Tibial nerve (tissue), 3 donors: ENCODE measurements at regions not wholly inside any gene's neighbourhood (a gene's known extent, or its start where the extent isn't known, plus 50 kb on each side); places are given as distances from the start of the nearest gene placed in this dataset.

Experiments
- POLR2A ChIP-seq, 2 donors: fragments of 450-650 bp; IDR thresholded peaks; one replicate each; pipeline ENCODE4 v1.6.1; 2017; ENCODE audit warnings: antibody characterized with exemption in 2 of 2, mild to moderate bottlenecking in 2 of 2, moderate library complexity in 2 of 2
- TF ChIP-seq, protein P1 (sequence below), 5 experiments: fragments of 200-600 bp in 3 of 5; fragments of 450-650 bp in 2 of 5; sonication (generic) in 3 of 5; IDR thresholded peaks; one replicate each; pipeline ENCODE4 v1.5.1; 2016 to 2019; ENCODE audit warnings: antibody characterized with exemption in 5 of 5, mild to moderate bottlenecking in 3 of 5, moderate library complexity in 2 of 5

GRCh38 chr2:9102861-9103662 is 99.6 kb upstream of the MBOAT2 start:
- TF ChIP-seq, protein P1, sequence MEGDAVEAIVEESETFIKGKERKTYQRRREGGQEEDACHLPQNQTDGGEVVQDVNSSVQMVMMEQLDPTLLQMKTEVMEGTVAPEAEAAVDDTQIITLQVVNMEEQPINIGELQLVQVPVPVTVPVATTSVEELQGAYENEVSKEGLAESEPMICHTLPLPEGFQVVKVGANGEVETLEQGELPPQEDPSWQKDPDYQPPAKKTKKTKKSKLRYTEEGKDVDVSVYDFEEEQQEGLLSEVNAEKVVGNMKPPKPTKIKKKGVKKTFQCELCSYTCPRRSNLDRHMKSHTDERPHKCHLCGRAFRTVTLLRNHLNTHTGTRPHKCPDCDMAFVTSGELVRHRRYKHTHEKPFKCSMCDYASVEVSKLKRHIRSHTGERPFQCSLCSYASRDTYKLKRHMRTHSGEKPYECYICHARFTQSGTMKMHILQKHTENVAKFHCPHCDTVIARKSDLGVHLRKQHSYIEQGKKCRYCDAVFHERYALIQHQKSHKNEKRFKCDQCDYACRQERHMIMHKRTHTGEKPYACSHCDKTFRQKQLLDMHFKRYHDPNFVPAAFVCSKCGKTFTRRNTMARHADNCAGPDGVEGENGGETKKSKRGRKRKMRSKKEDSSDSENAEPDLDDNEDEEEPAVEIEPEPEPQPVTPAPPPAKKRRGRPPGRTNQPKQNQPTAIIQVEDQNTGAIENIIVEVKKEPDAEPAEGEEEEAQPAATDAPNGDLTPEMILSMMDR (IDR thresholded peaks at IDR 0.05): no peak
- no peak for TF ChIP-seq POLR2A (IDR thresholded peaks at IDR 0.05)
